ENCODE measurements at regions not wholly inside any gene's neighbourhood (a gene's known extent, or its start where the extent isn't known, plus 50 kb on each side); places are given as distances from the start of the nearest gene placed in this dataset.

- Histone ChIP-seq H3K27me3 (replicated peaks in 1 of 4; ENCODE audit: control extremely low read depth in 1 of 4, control insufficient read depth in 3 of 4, insufficient read depth in 4 of 4, low read length in 3 of 4) (no peaks in the 10 kb centered on the region), H4K20me1 (ENCODE audit: control insufficient read depth, insufficient read depth, low read length, poor library complexity, severe bottlenecking) (no peaks in the 10 kb centered on the region), H3K4me3 (ENCODE audit: control extremely low read depth in 1 of 5, extremely low read depth in 1 of 5, insufficient read depth in 1 of 5, low read depth in 2 of 5, low read length in 4 of 5) (no peak overlapping the region), H3K9me3 (ENCODE audit: control extremely low read depth in 1 of 3, control insufficient read depth in 2 of 3, insufficient read depth in 1 of 3, low read length in 2 of 3) (no peaks in the 10 kb centered on the region), H3K27ac (ENCODE audit: low read length in 2 of 2) (no peak overlapping the region), H3K36me3 (replicated peaks in 1 of 2; ENCODE audit: control extremely low read depth in 1 of 2, control insufficient read depth in 1 of 2, extremely low read depth in 1 of 2, insufficient read depth in 2 of 2, low read length in 1 of 2) (no peaks in the 10 kb centered on the region), H3K9ac (ENCODE audit: low read length) (no peak overlapping the region), H3K79me2 (ENCODE audit: control insufficient read depth, insufficient read depth, low read length) (no peaks in the 10 kb centered on the region), H3K4me2 (replicated peaks; ENCODE audit: low read depth, low read length, poor library complexity, severe bottlenecking) (no peak overlapping the region), H3K4me1 (ENCODE audit: control insufficient read depth in 2 of 2, insufficient read depth in 2 of 2, low read length in 2 of 2) (no peaks in the 10 kb centered on the region), H2AFZ (ENCODE audit: insufficient read depth, low read depth, low read length, poor library complexity, severe bottlenecking) (no peak overlapping the region)
- Mint-ChIP-seq H3K4me3 (no peak overlapping the region), H3K27ac (no peak overlapping the region), H3K9me3 (ENCODE audit: insufficient read depth) (no peaks in the 10 kb centered on the region), H3K27me3 (no peaks in the 10 kb centered on the region), H3K4me1 (no peaks in the 10 kb centered on the region)
- ATAC-seq (ENCODE audit: low read depth) (no peak), DNase-seq (no peak)
- ChIA-PET CTCF (no interaction called here), POLR2A (no interaction called here)
- intact Hi-C loops (cut with micrococcal nuclease): no loop called here
- TF ChIP-seq CTCF (IDR thresholded peaks at IDR 0.05): no peak
- no peak for TF ChIP-seq EZH2 (IDR thresholded peaks at IDR 0.05; ENCODE audit: borderline replicate concordance, insufficient read depth, low read depth, low read length, poor library complexity, severe bottlenecking)
- WGBS (ENCODE audit: insufficient coverage): 83% methylated on average over 1 of the region's 1 CpG
Observed at GRCh38 chr4:169906821-169907220, 119.4 kb downstream of the MFAP3L start.

GRCh38 chr4:169906104-169906503 lies 120.1 kb downstream of the MFAP3L start:
- DNase-seq: no peak
- H3K27ac Mint-ChIP-seq: no peak overlapping the region
- Histone ChIP-seq H3K9me3 (ENCODE audit: control extremely low read depth in 1 of 3, control insufficient read depth in 2 of 3, insufficient read depth in 1 of 3, low read length in 2 of 3) (no peaks in the 10 kb centered on the region), H3K4me3 (ENCODE audit: control extremely low read depth in 1 of 5, extremely low read depth in 1 of 5, insufficient read depth in 1 of 5, low read depth in 2 of 5, low read length in 4 of 5) (no peak overlapping the region), H3K4me2 (replicated peaks; ENCODE audit: low read depth, low read length, poor library complexity, severe bottlenecking) (no peak overlapping the region), H3K9ac (ENCODE audit: low read length) (no peak overlapping the region), H3K36me3 (replicated peaks in 1 of 2; ENCODE audit: control extremely low read depth in 1 of 2, control insufficient read depth in 1 of 2, extremely low read depth in 1 of 2, insufficient read depth in 2 of 2, low read length in 1 of 2) (no peaks in the 10 kb centered on the region), H3K27ac (ENCODE audit: low read length in 2 of 2) (no peak overlapping the region), H2AFZ (ENCODE audit: insufficient read depth, low read depth, low read length, poor library complexity, severe bottlenecking) (no peak overlapping the region), H3K79me2 (ENCODE audit: control insufficient read depth, insufficient read depth, low read length) (no peaks in the 10 kb centered on the region), H4K20me1 (ENCODE audit: control insufficient read depth, insufficient read depth, low read length, poor library complexity, severe bottlenecking) (no peaks in the 10 kb centered on the region), H3K27me3 (replicated peaks in 1 of 4; ENCODE audit: control extremely low read depth in 1 of 4, control insufficient read depth in 3 of 4, insufficient read depth in 4 of 4, low read length in 3 of 4) (no peaks in the 10 kb centered on the region), H3K4me1 (ENCODE audit: control insufficient read depth in 2 of 2, insufficient read depth in 2 of 2, low read length in 2 of 2) (no peaks in the 10 kb centered on the region)
- H3K4me3 Mint-ChIP-seq: no peak overlapping the region
- no peak for ATAC-seq (ENCODE audit: low read depth)
- ChIA-PET CTCF (no interaction called here), POLR2A (no interaction called here)
- WGBS (ENCODE audit: insufficient coverage): 100% methylated on average over 2 of the region's 2 CpGs
- TF ChIP-seq CTCF (IDR thresholded peaks at IDR 0.05) (no peak), EZH2 (IDR thresholded peaks at IDR 0.05; ENCODE audit: borderline replicate concordance, insufficient read depth, low read depth, low read length, poor library complexity, severe bottlenecking) (no peak)
- no peaks in the 10 kb centered on the region for H3K4me1 Mint-ChIP-seq
- no peaks in the 10 kb centered on the region for H3K9me3 Mint-ChIP-seq (ENCODE audit: insufficient read depth)
- no peaks in the 10 kb centered on the region for H3K27me3 Mint-ChIP-seq
- intact Hi-C loops (cut with micrococcal nuclease): no loop called here
